Gastroesophageal sphincter (tissue), 4 donors: ENCODE measurements at regions not wholly inside any gene's neighbourhood (a gene's known extent, or its start where the extent isn't known, plus 50 kb on each side); places are given as distances from the start of the nearest gene placed in this dataset.

ENCODE experiments used
- ATAC-seq: fragments of 150-250 bp; one replicate; pipeline ENCODE4 v1.9.1; 2016; ENCODE audit warnings: mild to moderate bottlenecking, moderate library complexity
- H3K27ac ChIP-seq, 4 donors: fragments of 200-600 bp; sonication (generic) in 3 of 4; 1 replicate in 3 of 4; 2 replicates in 1 of 4; pipeline ENCODE4 v1.5.1; 2016 to 2019
- H3K27me3 ChIP-seq: fragments of 200-600 bp; sonication (generic); one replicate; pipeline ENCODE4 v1.5.1; 2019
- H3K36me3 ChIP-seq, 2 donors: fragments of 200-600 bp; sonication (generic); one replicate each; pipeline ENCODE4 v1.5.1; 2019; ENCODE audit warnings: control low read depth in 1 of 2
- H3K4me1 ChIP-seq, 3 donors: fragments of 200-600 bp; sonication (generic); 1 replicate in 2 of 3; 2 replicates in 1 of 3; pipeline ENCODE4 v1.5.1; 2016 to 2019; ENCODE audit warnings: control low read depth in 2 of 3
- H3K4me3 ChIP-seq, 2 donors: fragments of 200-600 bp; sonication (generic); one replicate each; pipeline ENCODE4 v1.5.1; 2019; ENCODE audit warnings: mild to moderate bottlenecking in 1 of 2, moderate library complexity in 1 of 2
- H3K9me3 ChIP-seq, 3 donors: fragments of 200-600 bp; sonication (generic); one replicate each; pipeline ENCODE4 v1.5.1; 2017 to 2019; ENCODE audit warnings: control low read depth in 2 of 3
- EP300 ChIP-seq: sonication (generic); formaldehyde crosslinking; IDR thresholded peaks from one replicate; pipeline ENCODE4 v1.6.1; 2017; ENCODE audit warnings: antibody characterized with exemption, mild to moderate bottlenecking
- POLR2A ChIP-seq, 2 donors: fragments of 450-650 bp; IDR thresholded peaks; one replicate each; pipeline ENCODE4 v1.6.1; 2017; ENCODE audit warnings: antibody characterized with exemption in 2 of 2, mild to moderate bottlenecking in 2 of 2, moderate library complexity in 1 of 2
- POLR2AphosphoS5 ChIP-seq: sonication (generic); formaldehyde crosslinking; IDR thresholded peaks from one replicate; pipeline ENCODE4 v1.6.1; 2017; ENCODE audit warnings: antibody characterized with exemption
- WGBS, 2 donors: methylation state at CpG; one replicate each; pipeline ENCODE4 v1.1.5; 2018; ENCODE audit warnings: low coverage in 1 of 2; 5-methylcytosine and 5-hydroxymethylcytosine counted together
- TF ChIP-seq, protein P1 (sequence below), 4 experiments: fragments of 200-600 bp in 2 of 4; fragments of 450-650 bp in 2 of 4; sonication (generic) in 1 of 4; IDR thresholded peaks; one replicate each; pipeline ENCODE4 v1.5.1; 2017 to 2019; ENCODE audit warnings: antibody characterized with exemption in 4 of 4, mild to moderate bottlenecking in 2 of 4, moderate library complexity in 2 of 4

DNA sequence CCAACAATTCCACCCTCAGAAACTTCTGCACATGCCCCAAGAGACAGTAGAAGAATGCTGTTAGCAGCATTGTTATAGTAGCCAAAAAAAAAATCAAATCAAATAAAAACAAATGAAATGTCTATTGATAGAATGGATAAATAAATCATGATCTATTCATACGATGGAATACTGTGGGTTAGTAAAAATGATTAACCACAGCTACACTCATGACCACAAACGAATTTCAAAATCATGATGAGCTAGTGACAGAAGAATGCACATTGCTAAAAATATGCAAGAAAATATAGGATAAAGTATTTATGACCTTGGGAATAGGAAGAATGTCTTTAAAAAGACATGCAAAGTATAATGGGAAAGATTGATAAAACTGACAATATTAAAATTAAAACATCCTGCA lies 57.5 kb upstream of the ACAN start:
- 22 to 27% methylated on average over 2 of the region's 2 CpGs for WGBS, 2 donors
- Histone ChIP-seq H3K4me1 (no peaks in the 10 kb centered on the region), H3K36me3 (no peaks in the 10 kb centered on the region), H3K27me3 (peaks cover 39% of the 10 kb centered on the region), H3K27ac (no peak overlapping the region), H3K9me3 (no peaks in the 10 kb centered on the region), H3K4me3 (no peak overlapping the region)
- TF ChIP-seq, protein P1, sequence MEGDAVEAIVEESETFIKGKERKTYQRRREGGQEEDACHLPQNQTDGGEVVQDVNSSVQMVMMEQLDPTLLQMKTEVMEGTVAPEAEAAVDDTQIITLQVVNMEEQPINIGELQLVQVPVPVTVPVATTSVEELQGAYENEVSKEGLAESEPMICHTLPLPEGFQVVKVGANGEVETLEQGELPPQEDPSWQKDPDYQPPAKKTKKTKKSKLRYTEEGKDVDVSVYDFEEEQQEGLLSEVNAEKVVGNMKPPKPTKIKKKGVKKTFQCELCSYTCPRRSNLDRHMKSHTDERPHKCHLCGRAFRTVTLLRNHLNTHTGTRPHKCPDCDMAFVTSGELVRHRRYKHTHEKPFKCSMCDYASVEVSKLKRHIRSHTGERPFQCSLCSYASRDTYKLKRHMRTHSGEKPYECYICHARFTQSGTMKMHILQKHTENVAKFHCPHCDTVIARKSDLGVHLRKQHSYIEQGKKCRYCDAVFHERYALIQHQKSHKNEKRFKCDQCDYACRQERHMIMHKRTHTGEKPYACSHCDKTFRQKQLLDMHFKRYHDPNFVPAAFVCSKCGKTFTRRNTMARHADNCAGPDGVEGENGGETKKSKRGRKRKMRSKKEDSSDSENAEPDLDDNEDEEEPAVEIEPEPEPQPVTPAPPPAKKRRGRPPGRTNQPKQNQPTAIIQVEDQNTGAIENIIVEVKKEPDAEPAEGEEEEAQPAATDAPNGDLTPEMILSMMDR (IDR thresholded peaks at IDR 0.05) = no peak
- TF ChIP-seq POLR2AphosphoS5 (no peak), EP300 (no peak), POLR2A (IDR thresholded peaks at IDR 0.05) (no peak)
- no peak for ATAC-seq

DNA sequence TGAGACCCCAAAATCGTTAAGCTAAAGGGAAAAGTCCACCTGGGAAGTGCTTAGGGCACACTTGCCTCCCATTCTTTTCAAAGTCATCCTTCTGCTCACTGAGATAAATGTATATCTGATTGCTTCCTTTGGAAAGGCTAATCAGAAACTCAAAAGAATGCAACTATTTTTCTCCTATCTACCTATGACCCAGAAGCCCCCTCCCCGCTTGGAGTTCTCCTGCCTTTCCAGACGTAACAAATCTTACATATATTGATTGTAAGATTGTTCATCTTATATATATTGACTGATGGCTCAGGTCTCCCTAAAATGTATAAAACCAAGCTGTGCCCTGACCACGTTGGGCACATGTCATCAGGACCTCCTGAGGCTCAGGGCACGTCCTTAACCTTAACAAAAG lies 56.8 kb upstream of the ACAN start:
- no peak overlapping the region for H3K27ac ChIP-seq
- H3K36me3 ChIP-seq = no peaks in the 10 kb centered on the region
- no peak overlapping the region for H3K4me3 ChIP-seq
- H3K27me3 ChIP-seq = peaks cover 31% of the 10 kb centered on the region
- WGBS, 2 donors = 52 to 54% methylated on average over 5 of the region's 5 CpGs
- no peak for ATAC-seq
- H3K4me1 ChIP-seq = no peaks in the 10 kb centered on the region
- no peaks in the 10 kb centered on the region for H3K9me3 ChIP-seq
- TF ChIP-seq EP300 (no peak), POLR2A (IDR thresholded peaks at IDR 0.05) (no peak), POLR2AphosphoS5 (no peak)
- TF ChIP-seq, protein P1 (IDR thresholded peaks at IDR 0.05) = no peak

DNA sequence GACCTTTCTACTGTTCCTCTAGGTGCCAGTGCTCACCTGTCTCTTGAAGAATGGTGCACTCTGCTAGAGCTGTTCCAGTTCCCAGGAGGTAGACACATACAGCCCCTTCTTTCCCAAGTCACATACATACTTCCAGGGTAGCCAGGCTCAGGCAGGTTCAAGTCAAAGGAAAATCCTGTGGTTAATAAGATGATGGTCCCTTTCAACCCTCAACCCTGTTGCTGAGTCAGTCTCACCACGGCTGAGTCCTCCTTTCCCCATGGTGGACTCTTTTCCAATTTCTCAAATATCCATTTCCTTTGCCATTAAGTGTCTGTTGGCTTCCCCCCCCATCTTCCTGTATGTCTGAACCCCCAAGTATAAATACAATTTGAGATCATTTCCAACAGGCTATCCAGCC lies 56.1 kb upstream of the ACAN start:
- Histone ChIP-seq H3K27me3 (peaks cover 25% of the 10 kb centered on the region), H3K9me3 (no peaks in the 10 kb centered on the region), H3K4me3 (no peak overlapping the region), H3K27ac (no peak overlapping the region), H3K36me3 (no peaks in the 10 kb centered on the region), H3K4me1 (no peaks in the 10 kb centered on the region)
- 50 to 57% methylated on average over 1 of the region's 1 CpG for WGBS, 2 donors
- TF ChIP-seq POLR2AphosphoS5 (no peak), EP300 (no peak), POLR2A (IDR thresholded peaks at IDR 0.05) (no peak)
- TF ChIP-seq, protein P1 (IDR thresholded peaks at IDR 0.05) = no peak
- no peak for ATAC-seq

DNA sequence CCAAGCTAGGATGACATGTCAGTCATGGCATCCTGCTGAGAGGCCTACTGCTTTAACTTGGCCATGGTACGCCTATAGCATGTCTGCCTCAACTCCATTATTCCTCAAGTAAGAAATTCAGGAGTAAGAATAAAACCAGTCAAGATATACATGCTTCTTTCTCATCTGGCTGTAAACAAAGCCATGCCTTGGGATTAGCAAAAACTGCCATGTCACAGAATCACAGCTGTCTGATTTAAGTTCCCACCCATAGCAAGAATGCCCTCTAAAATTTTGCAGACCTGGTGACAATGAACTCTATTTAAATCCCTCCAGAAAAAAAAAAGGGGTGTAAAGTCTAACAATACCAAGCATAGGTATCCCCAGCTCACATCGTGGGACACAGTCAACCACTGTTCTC lies 55.6 kb upstream of the ACAN start:
- no peak for TF ChIP-seq EP300
- no peak for TF ChIP-seq POLR2AphosphoS5
- TF ChIP-seq, protein P1 (IDR thresholded peaks at IDR 0.05) = no peak
- TF ChIP-seq POLR2A (IDR thresholded peaks at IDR 0.05) = no peak
- Histone ChIP-seq H3K4me3 (no peak overlapping the region), H3K27me3 (peaks cover 20% of the 10 kb centered on the region), H3K4me1 (no peaks in the 10 kb centered on the region), H3K36me3 (no peaks in the 10 kb centered on the region), H3K27ac (no peak overlapping the region), H3K9me3 (no peaks in the 10 kb centered on the region)
- WGBS, 2 donors = 54 to 62% methylated on average over 1 to 2 of the region's 2 CpGs
- ATAC-seq = no peak

DNA sequence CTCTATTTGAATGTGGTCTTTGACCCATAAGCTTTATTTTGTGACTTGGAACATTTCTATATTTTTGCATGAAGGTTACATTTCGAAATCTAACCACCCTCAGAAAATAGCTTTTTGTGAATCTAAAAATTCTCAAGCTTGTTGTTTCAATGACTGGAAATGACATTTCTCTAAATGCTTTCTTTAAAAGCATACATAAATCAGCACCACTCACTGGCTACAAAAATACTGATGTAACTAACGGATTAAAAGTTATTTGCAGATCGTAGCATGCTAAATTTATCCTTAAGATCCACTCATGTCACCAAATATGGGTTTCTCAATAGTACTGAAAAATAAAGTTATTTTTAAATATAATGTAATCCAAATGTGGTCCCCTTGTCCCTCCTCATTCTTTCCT lies 55.2 kb upstream of the ACAN start:
- Histone ChIP-seq H3K36me3 (no peaks in the 10 kb centered on the region), H3K4me1 (no peaks in the 10 kb centered on the region), H3K4me3 (no peak overlapping the region), H3K27ac (no peak overlapping the region), H3K27me3 (peaks cover 16% of the 10 kb centered on the region), H3K9me3 (no peaks in the 10 kb centered on the region)
- TF ChIP-seq EP300 = no peak
- TF ChIP-seq, protein P1 (IDR thresholded peaks at IDR 0.05) = no peak
- no peak for TF ChIP-seq POLR2AphosphoS5
- TF ChIP-seq POLR2A (IDR thresholded peaks at IDR 0.05) = no peak
- WGBS, 2 donors = 40 to 66% methylated on average over 3 of the region's 3 CpGs
- ATAC-seq = no peak
